Panc1 (cell line): ENCODE measurements at regions not wholly inside any gene's neighbourhood (a gene's known extent, or its start where the extent isn't known, plus 50 kb on each side); places are given as distances from the start of the nearest gene placed in this dataset.
A peak's percentile ranks its signal among the peaks of the same experiment; 100 is the strongest.

Source experiments
- ATAC-seq: fragments of 200-7000 bp; cut with Tn5 transposase; 2 replicates; pipeline ENCODE4 v1.9.1; 2020; ENCODE audit warnings: mild to moderate bottlenecking, moderate library complexity
- BruUV-seq: library from RNA; stranded (reverse); fragments of 400-500 nt; replicated peaks from 2 replicates; lab custom pipeline; 2021; lab: Mats Ljungman, UMichigan
- CTCF ChIA-PET: fragments of 300-600 bp; sonication (Branson Sonifier 250); formaldehyde crosslinking; loops from one replicate; lab custom pipeline; 2022; ENCODE audit warnings: antibody characterized with exemption; lab: Charles Lee
- POLR2A ChIA-PET: fragments of 300-600 bp; sonication (Branson Sonifier 250); formaldehyde crosslinking; loops from one replicate; lab custom pipeline; 2022; ENCODE audit warnings: antibody characterized with exemption; lab: Charles Lee
- DNase-seq: peaks from one replicate; pipeline ENCODE4 v3.0.0-alpha.2; 2010; ENCODE audit warnings: low read depth, low spot score
- H3K27ac ChIP-seq: 2 replicates; pipeline ENCODE4 v1.5.1; 2011; ENCODE audit warnings: mild to moderate bottlenecking, low read length, inconsistent platforms
- H3K27me3 ChIP-seq: fragments of 200-500 bp; sonication (Bioruptor generic); 2 replicates; pipeline ENCODE4 v1.6.0; 2014; ENCODE audit warnings: low read length, inconsistent platforms; ENCODE audit not compliant: control insufficient read depth, insufficient read depth
- H3K36me3 ChIP-seq: fragments of 200-500 bp; sonication (Bioruptor generic); 2 replicates; pipeline ENCODE4 v1.5.1; 2014; ENCODE audit warnings: inconsistent platforms, mild to moderate bottlenecking, low read length, moderate library complexity; ENCODE audit not compliant: control insufficient read depth, insufficient read depth
- H3K4me1 ChIP-seq: 2 replicates; pipeline ENCODE4 v1.5.1; 2011; ENCODE audit warnings: inconsistent platforms, mild to moderate bottlenecking, low read length, moderate library complexity; ENCODE audit not compliant: control insufficient read depth, insufficient read depth
- H3K4me3 ChIP-seq, 2 experiments: 2 replicates each; pipeline ENCODE4 v1.5.1; 2011 to 2012; ENCODE audit warnings: low read depth in 2 of 2, low read length in 2 of 2, mild to moderate bottlenecking in 2 of 2, inconsistent platforms in 1 of 2, moderate library complexity in 1 of 2
- H3K9me3 ChIP-seq: fragments of 200-500 bp; sonication (Bioruptor generic); 2 replicates; pipeline ENCODE4 v1.5.1; 2014; ENCODE audit warnings: low read depth, mild to moderate bottlenecking, inconsistent platforms, low read length, moderate library complexity; ENCODE audit not compliant: control insufficient read depth, insufficient read depth
- POLR2AphosphoS5 ChIP-seq: IDR thresholded peaks from 2 replicates; pipeline ENCODE4 v1.6.1; 2012; ENCODE audit warnings: mild to moderate bottlenecking, low read depth, low read length, moderate library complexity
- SIN3A ChIP-seq: IDR thresholded peaks from 2 replicates; pipeline ENCODE4 v1.6.1; 2012; ENCODE audit warnings: low read depth, mild to moderate bottlenecking, low read length, moderate library complexity, borderline replicate concordance; ENCODE audit not compliant: insufficient read depth
- TCF7L2 ChIP-seq: IDR thresholded peaks from 2 replicates; pipeline ENCODE4 v1.6.1; 2011; ENCODE audit warnings: mild to moderate bottlenecking, low read depth, low read length, inconsistent platforms
- in situ Hi-C: cut with HindIII; loops from 2 replicates; pipeline ENCODE4 v1.10.0; 2016; ENCODE audit warnings: low sequenced_read_pairs, low pct_unique_long_range_greater_than_20kb
- intact Hi-C: fragments of 100-400 bp; cut with micrococcal nuclease; formaldehyde crosslinking; loops from one replicate; pipeline ENCODE4 v1.10.0; 2022; ENCODE audit not compliant: unreplicated experiment
- TF ChIP-seq, protein P1 (sequence below), 2 experiments: IDR thresholded peaks; 2 replicates each; pipeline ENCODE4 v1.6.1; 2011 to 2012; ENCODE audit warnings: low read depth in 2 of 2, control low read depth in 1 of 2, low read length in 1 of 2, mild to moderate bottlenecking in 1 of 2, moderate library complexity in 1 of 2; ENCODE audit not compliant: insufficient read depth in 1 of 2
- TF ChIP-seq, protein P2 (sequence below): fragments of 450-650 bp; IDR thresholded peaks from 2 replicates; pipeline ENCODE4 v1.5.1; 2017; ENCODE audit warnings: mild to moderate bottlenecking

DNA sequence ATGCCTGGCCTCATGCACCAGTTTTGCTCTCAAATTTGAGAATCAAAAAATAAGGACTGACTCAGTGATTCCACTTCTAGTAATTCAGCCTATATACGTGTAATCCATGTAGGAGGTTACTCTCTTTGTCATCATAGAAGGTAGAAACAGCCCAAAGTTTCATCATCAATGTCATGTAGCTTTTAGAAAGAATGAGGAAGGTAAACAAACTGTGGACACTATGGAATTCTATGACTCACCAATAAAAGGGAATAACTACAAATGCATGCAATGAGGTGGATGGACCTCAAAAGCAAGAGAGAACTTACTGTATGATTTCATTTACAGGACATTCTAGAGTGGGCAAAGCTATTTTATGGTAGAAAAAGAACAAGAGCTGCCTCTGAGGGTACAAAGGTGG is 93.2 kb upstream of the LRIG1 start:
- in situ Hi-C loops (no loop called here), intact Hi-C loops (no loop called here)
- no peaks in the 10 kb centered on the region for H3K36me3 ChIP-seq
- no peak for ATAC-seq
- TF ChIP-seq TCF7L2, result no peak
- no peak for TF ChIP-seq SIN3A
- H3K9me3 ChIP-seq, result no peaks in the 10 kb centered on the region
- no peak overlapping the region for H3K4me3 ChIP-seq
- H3K4me1 ChIP-seq, result no peaks in the 10 kb centered on the region
- BruUV-seq, result no TSS peak
- CTCF ChIA-PET, result no interaction called here
- no peaks in the 10 kb centered on the region for H3K27me3 ChIP-seq
- POLR2A ChIA-PET, result interaction anchor here (0.6 kb wide), 1 partner anchor 131 kb away, joined by 3 read pairs; no protein-coding TSS in a partner anchor
- peak; percentile 32 for DNase-seq
- no peak overlapping the region for H3K27ac ChIP-seq

DNA sequence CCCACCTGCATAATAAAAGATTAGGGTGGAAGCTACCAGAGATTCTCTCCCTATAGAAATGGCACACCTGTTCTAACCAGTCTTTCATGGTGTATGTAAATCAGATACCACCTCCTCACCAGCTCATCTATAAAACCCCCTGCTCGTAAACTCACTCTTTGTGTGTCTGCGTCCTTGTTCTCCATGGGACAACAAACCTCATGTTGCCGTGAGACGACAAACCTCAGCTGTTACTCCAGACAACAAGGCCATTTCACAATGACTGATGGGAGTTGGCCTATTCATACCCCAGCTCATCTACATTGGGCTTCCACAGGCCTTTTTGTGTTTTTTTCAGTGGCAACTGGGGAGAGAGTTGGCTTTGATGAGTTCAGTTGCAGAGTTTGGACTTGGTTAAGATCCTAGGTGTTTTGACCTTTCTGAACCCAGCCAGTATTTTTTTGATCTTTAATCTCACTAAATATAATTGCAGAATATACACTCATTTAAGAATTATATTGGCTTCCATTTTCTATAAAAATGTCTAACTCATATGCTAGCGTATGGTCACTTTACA is 96.6 kb upstream of the LRIG1 start:
- CTCF ChIA-PET, result no interaction called here
- intact Hi-C loops (no loop called here), in situ Hi-C loops (no loop called here)
- H3K27me3 ChIP-seq, result no peaks in the 10 kb centered on the region
- BruUV-seq, result no TSS peak
- H3K4me1 ChIP-seq, result no peaks in the 10 kb centered on the region
- H3K9me3 ChIP-seq, result no peaks in the 10 kb centered on the region
- TF ChIP-seq POLR2AphosphoS5 (no peak), SIN3A (no peak), TCF7L2 (no peak)
- TF ChIP-seq, protein P1, sequence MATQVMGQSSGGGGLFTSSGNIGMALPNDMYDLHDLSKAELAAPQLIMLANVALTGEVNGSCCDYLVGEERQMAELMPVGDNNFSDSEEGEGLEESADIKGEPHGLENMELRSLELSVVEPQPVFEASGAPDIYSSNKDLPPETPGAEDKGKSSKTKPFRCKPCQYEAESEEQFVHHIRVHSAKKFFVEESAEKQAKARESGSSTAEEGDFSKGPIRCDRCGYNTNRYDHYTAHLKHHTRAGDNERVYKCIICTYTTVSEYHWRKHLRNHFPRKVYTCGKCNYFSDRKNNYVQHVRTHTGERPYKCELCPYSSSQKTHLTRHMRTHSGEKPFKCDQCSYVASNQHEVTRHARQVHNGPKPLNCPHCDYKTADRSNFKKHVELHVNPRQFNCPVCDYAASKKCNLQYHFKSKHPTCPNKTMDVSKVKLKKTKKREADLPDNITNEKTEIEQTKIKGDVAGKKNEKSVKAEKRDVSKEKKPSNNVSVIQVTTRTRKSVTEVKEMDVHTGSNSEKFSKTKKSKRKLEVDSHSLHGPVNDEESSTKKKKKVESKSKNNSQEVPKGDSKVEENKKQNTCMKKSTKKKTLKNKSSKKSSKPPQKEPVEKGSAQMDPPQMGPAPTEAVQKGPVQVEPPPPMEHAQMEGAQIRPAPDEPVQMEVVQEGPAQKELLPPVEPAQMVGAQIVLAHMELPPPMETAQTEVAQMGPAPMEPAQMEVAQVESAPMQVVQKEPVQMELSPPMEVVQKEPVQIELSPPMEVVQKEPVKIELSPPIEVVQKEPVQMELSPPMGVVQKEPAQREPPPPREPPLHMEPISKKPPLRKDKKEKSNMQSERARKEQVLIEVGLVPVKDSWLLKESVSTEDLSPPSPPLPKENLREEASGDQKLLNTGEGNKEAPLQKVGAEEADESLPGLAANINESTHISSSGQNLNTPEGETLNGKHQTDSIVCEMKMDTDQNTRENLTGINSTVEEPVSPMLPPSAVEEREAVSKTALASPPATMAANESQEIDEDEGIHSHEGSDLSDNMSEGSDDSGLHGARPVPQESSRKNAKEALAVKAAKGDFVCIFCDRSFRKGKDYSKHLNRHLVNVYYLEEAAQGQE (IDR thresholded peaks at IDR 0.05; ENCODE audit: insufficient read depth in 1 of 2, low read depth in 2 of 2, low read length in 1 of 2), result no peak
- POLR2A ChIA-PET, result no interaction called here
- H3K27ac ChIP-seq, result no peak overlapping the region
- DNase-seq (no peak), ATAC-seq (no peak)
- no peaks in the 10 kb centered on the region for H3K36me3 ChIP-seq
- no peak overlapping the region for H3K4me3 ChIP-seq

DNA sequence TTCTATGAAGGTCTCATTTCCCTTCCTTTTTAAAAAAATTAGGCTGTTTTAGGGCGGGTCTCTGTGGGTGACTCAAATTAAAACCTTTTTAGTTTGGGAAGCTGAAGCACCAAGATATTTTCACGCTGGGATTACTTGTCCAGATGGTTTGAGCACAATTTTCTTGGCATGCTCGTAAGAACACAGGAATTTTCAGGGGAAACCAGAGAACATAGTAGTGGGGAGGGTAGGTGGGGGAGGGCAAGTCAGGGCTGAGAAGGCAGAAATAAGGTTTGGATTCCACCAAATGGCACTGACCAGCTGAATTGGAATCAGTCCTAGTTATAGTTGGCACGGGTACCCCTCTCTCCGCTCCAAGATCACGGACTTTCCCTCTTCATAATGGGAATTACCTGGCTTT is 97.3 kb upstream of the LRIG1 start:
- H3K27ac ChIP-seq, result no peak overlapping the region
- no TSS peak for BruUV-seq
- ChIA-PET POLR2A (no interaction called here), CTCF (no interaction called here)
- in situ Hi-C loops (no loop called here), intact Hi-C loops (no loop called here)
- no peaks in the 10 kb centered on the region for H3K9me3 ChIP-seq
- TF ChIP-seq POLR2AphosphoS5 (no peak), SIN3A (no peak), TCF7L2 (no peak)
- TF ChIP-seq, protein P2, sequence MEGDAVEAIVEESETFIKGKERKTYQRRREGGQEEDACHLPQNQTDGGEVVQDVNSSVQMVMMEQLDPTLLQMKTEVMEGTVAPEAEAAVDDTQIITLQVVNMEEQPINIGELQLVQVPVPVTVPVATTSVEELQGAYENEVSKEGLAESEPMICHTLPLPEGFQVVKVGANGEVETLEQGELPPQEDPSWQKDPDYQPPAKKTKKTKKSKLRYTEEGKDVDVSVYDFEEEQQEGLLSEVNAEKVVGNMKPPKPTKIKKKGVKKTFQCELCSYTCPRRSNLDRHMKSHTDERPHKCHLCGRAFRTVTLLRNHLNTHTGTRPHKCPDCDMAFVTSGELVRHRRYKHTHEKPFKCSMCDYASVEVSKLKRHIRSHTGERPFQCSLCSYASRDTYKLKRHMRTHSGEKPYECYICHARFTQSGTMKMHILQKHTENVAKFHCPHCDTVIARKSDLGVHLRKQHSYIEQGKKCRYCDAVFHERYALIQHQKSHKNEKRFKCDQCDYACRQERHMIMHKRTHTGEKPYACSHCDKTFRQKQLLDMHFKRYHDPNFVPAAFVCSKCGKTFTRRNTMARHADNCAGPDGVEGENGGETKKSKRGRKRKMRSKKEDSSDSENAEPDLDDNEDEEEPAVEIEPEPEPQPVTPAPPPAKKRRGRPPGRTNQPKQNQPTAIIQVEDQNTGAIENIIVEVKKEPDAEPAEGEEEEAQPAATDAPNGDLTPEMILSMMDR, result no peak
- TF ChIP-seq, protein P1 (IDR thresholded peaks at IDR 0.05; ENCODE audit: insufficient read depth in 1 of 2, low read depth in 2 of 2, low read length in 1 of 2), result no peak
- DNase-seq, result no peak
- H3K36me3 ChIP-seq, result no peaks in the 10 kb centered on the region
- no peak overlapping the region for H3K4me3 ChIP-seq
- no peaks in the 10 kb centered on the region for H3K27me3 ChIP-seq
- no peaks in the 10 kb centered on the region for H3K4me1 ChIP-seq
- no peak for ATAC-seq
